HL-60/S4 (cell line): ENCODE measurements at regions not wholly inside any gene's neighbourhood (a gene's known extent, or its start where the extent isn't known, plus 50 kb on each side); places are given as distances from the start of the nearest gene placed in this dataset.

ENCODE experiments used
- in situ Hi-C: fragments of 300-500 bp; cut with MboI; formaldehyde crosslinking; loops from 2 replicates; pipeline ENCODE4 v1.14.3; 2022; ENCODE audit warnings: low sequenced_read_pairs

GRCh38 chr5:145510769-145511168 lies 324.4 kb downstream of the PRELID2 start:
- in situ Hi-C loops, result no loop called here

- in situ Hi-C loops, result no loop called here
Measured at GRCh38 chr5:145510324-145510723, 324.8 kb downstream of the PRELID2 start.

GRCh38 chr5:145509336-145510136 lies 325.6 kb downstream of the PRELID2 start:
- in situ Hi-C loops, result no loop called here

GRCh38 chr5:145506185-145506850 lies 328.8 kb downstream of the PRELID2 start:
- in situ Hi-C loops, result no loop called here

- in situ Hi-C loops, result no loop called here
Measured at GRCh38 chr5:145502906-145503305, 332.2 kb downstream of the PRELID2 start.

- in situ Hi-C loops, result no loop called here
Measured at GRCh38 chr5:145500710-145501109, 334.4 kb downstream of the PRELID2 start.

GRCh38 chr5:145499483-145499882 lies 335.7 kb downstream of the PRELID2 start:
- in situ Hi-C loops, result no loop called here

- in situ Hi-C loops, result no loop called here
Measured at GRCh38 chr5:145497052-145497451, 338.1 kb downstream of the PRELID2 start.

GRCh38 chr5:145495741-145496140 lies 339.4 kb downstream of the PRELID2 start:
- in situ Hi-C loops, result no loop called here

- in situ Hi-C loops, result no loop called here
Measured at GRCh38 chr5:145495196-145495595, 339.9 kb downstream of the PRELID2 start.

GRCh38 chr5:145493435-145493834 lies 341.7 kb downstream of the PRELID2 start:
- in situ Hi-C loops, result no loop called here

- in situ Hi-C loops, result no loop called here
Measured at GRCh38 chr5:145489516-145489915, 345.6 kb downstream of the PRELID2 start.

- in situ Hi-C loops, result no loop called here
Measured at GRCh38 chr5:145484158-145484557, 351.0 kb downstream of the PRELID2 start.

GRCh38 chr5:145483212-145483611 lies 351.9 kb downstream of the PRELID2 start:
- in situ Hi-C loops, result no loop called here

GRCh38 chr5:145479857-145480256 lies 355.3 kb downstream of the PRELID2 start:
- in situ Hi-C loops, result no loop called here

GRCh38 chr5:145479271-145479670 lies 355.9 kb downstream of the PRELID2 start:
- in situ Hi-C loops, result no loop called here

GRCh38 chr5:145478651-145479050 lies 356.5 kb downstream of the PRELID2 start:
- in situ Hi-C loops, result no loop called here

GRCh38 chr5:145473042-145473642 lies 362.0 kb downstream of the PRELID2 start:
- in situ Hi-C loops, result no loop called here

GRCh38 chr5:145471831-145472612 lies 363.1 kb downstream of the PRELID2 start:
- in situ Hi-C loops, result no loop called here

- in situ Hi-C loops, result no loop called here
Measured at GRCh38 chr5:145471026-145471425, 364.1 kb downstream of the PRELID2 start.

- in situ Hi-C loops, result no loop called here
Measured at GRCh38 chr5:145470396-145470979, 364.7 kb downstream of the PRELID2 start.
